ENCODE measurements at regions not wholly inside any gene's neighbourhood (a gene's known extent, or its start where the extent isn't known, plus 50 kb on each side); places are given as distances from the start of the nearest gene placed in this dataset.

- CTCF ChIA-PET = no interaction called here
- TF ChIP-seq SUZ12 (IDR thresholded peaks at IDR 0.05) (no peak), ELF4 (IDR thresholded peaks at IDR 0.05) (no peak), HDGF (IDR thresholded peaks at IDR 0.05; ENCODE audit: borderline replicate concordance) (no peak), ZNF384 (IDR thresholded peaks at IDR 0.05) (no peak), NFRKB (IDR thresholded peaks at IDR 0.05) (no peak), BHLHE40 (IDR thresholded peaks at IDR 0.05; ENCODE audit: borderline replicate concordance) (no peak), LEF1 (IDR thresholded peaks at IDR 0.05; ENCODE audit: borderline replicate concordance) (no peak), PKNOX1 (IDR thresholded peaks at IDR 0.05) (no peak), ARNT (IDR thresholded peaks at IDR 0.05) (no peak), FOXM1 (IDR thresholded peaks at IDR 0.05; ENCODE audit: borderline replicate concordance) (no peak)
- no peak for DNase-seq (ENCODE audit: extremely low spot score)
- POLR2A ChIA-PET = no interaction called here
Measured at GRCh38 chr4:117376692-117377091, 291.3 kb upstream of the TRAM1L1 start.

GRCh38 chr4:117378942-117379341 is 293.6 kb upstream of the TRAM1L1 start:
- POLR2A ChIA-PET = no interaction called here
- no peak for DNase-seq (ENCODE audit: extremely low spot score)
- TF ChIP-seq SP1 (IDR thresholded peaks at IDR 0.05) = no peak
- no peak for TF ChIP-seq L3MBTL2 (conservative IDR thresholded peaks at IDR 0.05)
- no peak for TF ChIP-seq HDGF (IDR thresholded peaks at IDR 0.05; ENCODE audit: borderline replicate concordance)
- no peak for TF ChIP-seq BHLHE40 (IDR thresholded peaks at IDR 0.05; ENCODE audit: borderline replicate concordance)
- TF ChIP-seq TARDBP (IDR thresholded peaks at IDR 0.05) = no peak
- TF ChIP-seq LEF1 (IDR thresholded peaks at IDR 0.05; ENCODE audit: borderline replicate concordance) = no peak
- CTCF ChIA-PET = no interaction called here

GRCh38 chr4:117383468-117383867 is 298.1 kb upstream of the TRAM1L1 start:
- ChIA-PET CTCF (no interaction called here), POLR2A (no interaction called here)
- TF ChIP-seq PKNOX1 (IDR thresholded peaks at IDR 0.05) (no peak), BHLHE40 (IDR thresholded peaks at IDR 0.05; ENCODE audit: borderline replicate concordance) (no peak), HDGF (IDR thresholded peaks at IDR 0.05; ENCODE audit: borderline replicate concordance) (no peak), ELF4 (IDR thresholded peaks at IDR 0.05) (no peak), LEF1 (IDR thresholded peaks at IDR 0.05; ENCODE audit: borderline replicate concordance) (no peak), ARNT (IDR thresholded peaks at IDR 0.05) (no peak), CTBP1 (IDR thresholded peaks at IDR 0.05; ENCODE audit: borderline replicate concordance) (no peak), SUZ12 (IDR thresholded peaks at IDR 0.05) (no peak), FOXM1 (IDR thresholded peaks at IDR 0.05; ENCODE audit: borderline replicate concordance) (no peak), NFRKB (IDR thresholded peaks at IDR 0.05) (no peak), ZNF384 (IDR thresholded peaks at IDR 0.05) (no peak), FOXK2 (IDR thresholded peaks at IDR 0.05) (no peak), SP1 (IDR thresholded peaks at IDR 0.05) (no peak), TARDBP (IDR thresholded peaks at IDR 0.05) (no peak), L3MBTL2 (conservative IDR thresholded peaks at IDR 0.05) (no peak), FOXA1 (IDR thresholded peaks at IDR 0.05) (no peak)
- DNase-seq (ENCODE audit: extremely low spot score) = no peak

GRCh38 chr4:117385526-117385925 is 300.1 kb upstream of the TRAM1L1 start:
- DNase-seq (ENCODE audit: extremely low spot score) = no peak
- TF ChIP-seq PKNOX1 (IDR thresholded peaks at IDR 0.05) = no peak
- no peak for TF ChIP-seq CTBP1 (IDR thresholded peaks at IDR 0.05; ENCODE audit: borderline replicate concordance)
- no peak for TF ChIP-seq SUZ12 (IDR thresholded peaks at IDR 0.05)
- no peak for TF ChIP-seq TARDBP (IDR thresholded peaks at IDR 0.05)
- TF ChIP-seq FOXK2 (IDR thresholded peaks at IDR 0.05) = no peak
- TF ChIP-seq L3MBTL2 (conservative IDR thresholded peaks at IDR 0.05) = no peak
- TF ChIP-seq NFRKB (IDR thresholded peaks at IDR 0.05) = no peak
- no peak for TF ChIP-seq ZNF384 (IDR thresholded peaks at IDR 0.05)
- TF ChIP-seq HDGF (IDR thresholded peaks at IDR 0.05; ENCODE audit: borderline replicate concordance) = no peak
- no peak for TF ChIP-seq SP1 (IDR thresholded peaks at IDR 0.05)
- no peak for TF ChIP-seq BHLHE40 (IDR thresholded peaks at IDR 0.05; ENCODE audit: borderline replicate concordance)
- TF ChIP-seq LEF1 (IDR thresholded peaks at IDR 0.05; ENCODE audit: borderline replicate concordance) = no peak
- no peak for TF ChIP-seq ARNT (IDR thresholded peaks at IDR 0.05)
- TF ChIP-seq FOXM1 (IDR thresholded peaks at IDR 0.05; ENCODE audit: borderline replicate concordance) = no peak
- no peak for TF ChIP-seq ELF4 (IDR thresholded peaks at IDR 0.05)
- no peak for TF ChIP-seq FOXA1 (IDR thresholded peaks at IDR 0.05)
- CTCF ChIA-PET = no interaction called here
- POLR2A ChIA-PET = no interaction called here

- CTCF ChIA-PET = no interaction called here
- no peak for TF ChIP-seq ELF4 (IDR thresholded peaks at IDR 0.05)
- TF ChIP-seq LEF1 (IDR thresholded peaks at IDR 0.05; ENCODE audit: borderline replicate concordance) = no peak
- no peak for TF ChIP-seq NFRKB (IDR thresholded peaks at IDR 0.05)
- TF ChIP-seq PKNOX1 (IDR thresholded peaks at IDR 0.05) = no peak
- TF ChIP-seq HDGF (IDR thresholded peaks at IDR 0.05; ENCODE audit: borderline replicate concordance) = no peak
- TF ChIP-seq FOXK2 (IDR thresholded peaks at IDR 0.05) = no peak
- no peak for TF ChIP-seq SP1 (IDR thresholded peaks at IDR 0.05)
- no peak for TF ChIP-seq FOXM1 (IDR thresholded peaks at IDR 0.05; ENCODE audit: borderline replicate concordance)
- TF ChIP-seq TARDBP (IDR thresholded peaks at IDR 0.05) = no peak
- no peak for TF ChIP-seq ARNT (IDR thresholded peaks at IDR 0.05)
- no peak for TF ChIP-seq CTBP1 (IDR thresholded peaks at IDR 0.05; ENCODE audit: borderline replicate concordance)
- TF ChIP-seq SUZ12 (IDR thresholded peaks at IDR 0.05) = no peak
- TF ChIP-seq BHLHE40 (IDR thresholded peaks at IDR 0.05; ENCODE audit: borderline replicate concordance) = no peak
- TF ChIP-seq FOXA1 (IDR thresholded peaks at IDR 0.05) = no peak
- no peak for TF ChIP-seq L3MBTL2 (conservative IDR thresholded peaks at IDR 0.05)
- TF ChIP-seq ZNF384 (IDR thresholded peaks at IDR 0.05) = no peak
- POLR2A ChIA-PET = no interaction called here
- DNase-seq (ENCODE audit: extremely low spot score) = no peak
Measured at GRCh38 chr4:117387072-117387471, 301.7 kb upstream of the TRAM1L1 start.

Data from HEK293T (cell line).